ENCODE measurements at regions not wholly inside any gene's neighbourhood (a gene's known extent, or its start where the extent isn't known, plus 50 kb on each side); places are given as distances from the start of the nearest gene placed in this dataset.

GRCh38 chr7:41887416-41887815, 184.5 kb upstream of the INHBA start:
- TF ChIP-seq CTCF (IDR thresholded peaks at IDR 0.05) (no peak), EZH2 (IDR thresholded peaks at IDR 0.05; ENCODE audit: borderline replicate concordance, insufficient read depth, low read depth, low read length, poor library complexity, severe bottlenecking) (no peak)
- H3K27me3 Mint-ChIP-seq, result no peaks in the 10 kb centered on the region

GRCh38 chr7:41886901-41887311, 184.0 kb upstream of the INHBA start:
- H2AFZ ChIP-seq (ENCODE audit: insufficient read depth, low read depth, low read length, poor library complexity, severe bottlenecking), result no peak overlapping the region
- Mint-ChIP-seq H3K27ac (no peak overlapping the region), H3K4me3 (no peak overlapping the region), H3K9me3 (ENCODE audit: insufficient read depth) (no peaks in the 10 kb centered on the region), H3K27me3 (no peaks in the 10 kb centered on the region), H3K4me1 (peaks cover 83% of the 10 kb centered on the region)
- H3K27ac ChIP-seq (ENCODE audit: low read length in 2 of 2), result no peak overlapping the region
- intact Hi-C loops (cut with micrococcal nuclease), result no loop called here
- no peaks in the 10 kb centered on the region for H3K36me3 ChIP-seq (replicated peaks in 1 of 2; ENCODE audit: control extremely low read depth in 1 of 2, control insufficient read depth in 1 of 2, extremely low read depth in 1 of 2, insufficient read depth in 2 of 2, low read length in 1 of 2)
- no peak overlapping the region for H3K9ac ChIP-seq (ENCODE audit: low read length)
- WGBS (ENCODE audit: insufficient coverage), result 99% methylated on average over 5 of the region's 5 CpGs
- no peaks in the 10 kb centered on the region for H3K79me2 ChIP-seq (ENCODE audit: control insufficient read depth, insufficient read depth, low read length)
- H3K4me1 ChIP-seq (ENCODE audit: control insufficient read depth in 2 of 2, insufficient read depth in 2 of 2, low read length in 2 of 2), result peaks cover 72 to 81% of the 10 kb centered on the region in 2 donors
- CTCF ChIA-PET, result interaction anchor here (3.3 kb wide), 1 partner anchor 54 kb away, joined by 10 read pairs; no protein-coding TSS in a partner anchor
- no peak overlapping the region for H3K4me3 ChIP-seq (ENCODE audit: control extremely low read depth in 1 of 5, extremely low read depth in 1 of 5, insufficient read depth in 1 of 5, low read depth in 2 of 5, low read length in 4 of 5)
- POLR2A ChIA-PET, result no interaction called here
- H3K27me3 ChIP-seq (replicated peaks in 1 of 4; ENCODE audit: control extremely low read depth in 1 of 4, control insufficient read depth in 3 of 4, insufficient read depth in 4 of 4, low read length in 3 of 4), result no peaks in the 10 kb centered on the region
- DNase-seq (no peak), ATAC-seq (ENCODE audit: low read depth) (no peak)
- H3K4me2 ChIP-seq (replicated peaks; ENCODE audit: low read depth, low read length, poor library complexity, severe bottlenecking), result peak overlapping the region; percentile 61
- H3K9me3 ChIP-seq (ENCODE audit: control extremely low read depth in 1 of 3, control insufficient read depth in 2 of 3, insufficient read depth in 1 of 3, low read length in 2 of 3), result no peaks in the 10 kb centered on the region
- TF ChIP-seq CTCF (IDR thresholded peaks at IDR 0.05) (no peak), EZH2 (IDR thresholded peaks at IDR 0.05; ENCODE audit: borderline replicate concordance, insufficient read depth, low read depth, low read length, poor library complexity, severe bottlenecking) (no peak)
- no peaks in the 10 kb centered on the region for H4K20me1 ChIP-seq (ENCODE audit: control insufficient read depth, insufficient read depth, low read length, poor library complexity, severe bottlenecking)

More at GRCh38 chr7:41887416-41887815, 184.5 kb upstream of the INHBA start:
- H3K27me3 ChIP-seq (replicated peaks in 1 of 4; ENCODE audit: control extremely low read depth in 1 of 4, control insufficient read depth in 3 of 4, insufficient read depth in 4 of 4, low read length in 3 of 4), result no peaks in the 10 kb centered on the region
- H3K9ac ChIP-seq (ENCODE audit: low read length), result no peak overlapping the region
- H3K4me3 Mint-ChIP-seq, result no peak overlapping the region
- intact Hi-C loops (cut with micrococcal nuclease), result no loop called here
- H4K20me1 ChIP-seq (ENCODE audit: control insufficient read depth, insufficient read depth, low read length, poor library complexity, severe bottlenecking), result no peaks in the 10 kb centered on the region
- DNase-seq (no peak), ATAC-seq (ENCODE audit: low read depth) (no peak)
- peaks cover 78% of the 10 kb centered on the region for H3K4me1 Mint-ChIP-seq
- H3K79me2 ChIP-seq (ENCODE audit: control insufficient read depth, insufficient read depth, low read length), result no peaks in the 10 kb centered on the region
- 65% methylated on average over 4 of the region's 4 CpGs for WGBS (ENCODE audit: insufficient coverage)
- CTCF ChIA-PET, result interaction anchor here (3.3 kb wide), 1 partner anchor 53 kb away, joined by 10 read pairs; no protein-coding TSS in a partner anchor
- no peaks in the 10 kb centered on the region for H3K36me3 ChIP-seq (replicated peaks in 1 of 2; ENCODE audit: control extremely low read depth in 1 of 2, control insufficient read depth in 1 of 2, extremely low read depth in 1 of 2, insufficient read depth in 2 of 2, low read length in 1 of 2)
- no peaks in the 10 kb centered on the region for H3K9me3 ChIP-seq (ENCODE audit: control extremely low read depth in 1 of 3, control insufficient read depth in 2 of 3, insufficient read depth in 1 of 3, low read length in 2 of 3)
- no peaks in the 10 kb centered on the region for H3K9me3 Mint-ChIP-seq (ENCODE audit: insufficient read depth)
- POLR2A ChIA-PET, result no interaction called here
- no peak overlapping the region for H3K27ac ChIP-seq (ENCODE audit: low read length in 2 of 2)
- H3K27ac Mint-ChIP-seq, result no peak overlapping the region
- peaks cover 67 to 76% of the 10 kb centered on the region in 2 donors for H3K4me1 ChIP-seq (ENCODE audit: control insufficient read depth in 2 of 2, insufficient read depth in 2 of 2, low read length in 2 of 2)
- H3K4me3 ChIP-seq (ENCODE audit: control extremely low read depth in 1 of 5, extremely low read depth in 1 of 5, insufficient read depth in 1 of 5, low read depth in 2 of 5, low read length in 4 of 5), result no peak overlapping the region
- peak overlapping the region; percentile 61 for H3K4me2 ChIP-seq (replicated peaks; ENCODE audit: low read depth, low read length, poor library complexity, severe bottlenecking)
- no peak overlapping the region for H2AFZ ChIP-seq (ENCODE audit: insufficient read depth, low read depth, low read length, poor library complexity, severe bottlenecking)
